ENCODE measurements at regions not wholly inside any gene's neighbourhood (a gene's known extent, or its start where the extent isn't known, plus 50 kb on each side); places are given as distances from the start of the nearest gene placed in this dataset.
A peak's percentile ranks its signal among the peaks of the same experiment; 100 is the strongest.

GRCh38 chrX:139199933-139200332 is 330.6 kb upstream of the F9 start:
- TF ChIP-seq CTCF (IDR thresholded peaks at IDR 0.05; ENCODE audit: insufficient read depth, low read depth, low read length) = no peak
- H3K27me3 ChIP-seq (ENCODE audit: control insufficient read depth, insufficient read depth, low read length) = peaks cover 6% of the 10 kb centered on the region
- POLR2A ChIA-PET = no interaction called here
- no peaks in the 10 kb centered on the region for H3K36me3 ChIP-seq (ENCODE audit: control insufficient read depth, insufficient read depth, low read length)
- no peak for DNase-seq (ENCODE audit: low read depth)
- CTCF ChIA-PET = no interaction called here
- H3K4me3 ChIP-seq (ENCODE audit: low read depth, low read length) = no peak overlapping the region

GRCh38 chrX:139198936-139199335 is 331.6 kb upstream of the F9 start:
- ChIA-PET CTCF (no interaction called here), POLR2A (no interaction called here)
- Histone ChIP-seq H3K36me3 (ENCODE audit: control insufficient read depth, insufficient read depth, low read length) (no peaks in the 10 kb centered on the region), H3K27me3 (ENCODE audit: control insufficient read depth, insufficient read depth, low read length) (peaks cover 6% of the 10 kb centered on the region), H3K4me3 (ENCODE audit: low read depth, low read length) (no peak overlapping the region)
- no peak for DNase-seq (ENCODE audit: low read depth)
- no peak for TF ChIP-seq CTCF (IDR thresholded peaks at IDR 0.05; ENCODE audit: insufficient read depth, low read depth, low read length)

GRCh38 chrX:139196890-139197289 is 333.6 kb upstream of the F9 start:
- Histone ChIP-seq H3K36me3 (ENCODE audit: control insufficient read depth, insufficient read depth, low read length) (no peaks in the 10 kb centered on the region), H3K27me3 (ENCODE audit: control insufficient read depth, insufficient read depth, low read length) (peaks cover 2% of the 10 kb centered on the region; the same call in 1 of the 2 replicates), H3K4me3 (ENCODE audit: low read depth, low read length) (no peak overlapping the region)
- ChIA-PET POLR2A (no interaction called here), CTCF (no interaction called here)
- no peak for DNase-seq (ENCODE audit: low read depth)
- TF ChIP-seq CTCF (IDR thresholded peaks at IDR 0.05; ENCODE audit: insufficient read depth, low read depth, low read length) = no peak

GRCh38 chrX:139194571-139195280 is 335.8 kb upstream of the F9 start:
- DNase-seq (ENCODE audit: low read depth) = no peak
- CTCF ChIA-PET = no interaction called here
- POLR2A ChIA-PET = no interaction called here
- H3K27me3 ChIP-seq (ENCODE audit: control insufficient read depth, insufficient read depth, low read length) = peaks cover 2% of the 10 kb centered on the region; the same call in 1 of the 2 replicates
- peak overlapping the region; percentile 3; the same call in 1 of the 2 replicates for H3K4me3 ChIP-seq (ENCODE audit: low read depth, low read length)
- no peaks in the 10 kb centered on the region for H3K36me3 ChIP-seq (ENCODE audit: control insufficient read depth, insufficient read depth, low read length)
- TF ChIP-seq CTCF (IDR thresholded peaks at IDR 0.05; ENCODE audit: insufficient read depth, low read depth, low read length) = no peak

- H3K36me3 ChIP-seq (ENCODE audit: control insufficient read depth, insufficient read depth, low read length) = no peaks in the 10 kb centered on the region
- no peak for DNase-seq (ENCODE audit: low read depth)
- CTCF ChIA-PET = no interaction called here
- H3K4me3 ChIP-seq (ENCODE audit: low read depth, low read length) = no peak overlapping the region
- peaks cover 2% of the 10 kb centered on the region; the same call in 1 of the 2 replicates for H3K27me3 ChIP-seq (ENCODE audit: control insufficient read depth, insufficient read depth, low read length)
- POLR2A ChIA-PET = no interaction called here
- TF ChIP-seq CTCF (IDR thresholded peaks at IDR 0.05; ENCODE audit: insufficient read depth, low read depth, low read length) = no peak
These were observed 338.1 kb upstream of the F9 start for GRCh38 chrX:139192386-139192961.

Measured in BJ (cell line).